K562 (cell line): ENCODE measurements at regions not wholly inside any gene's neighbourhood (a gene's known extent, or its start where the extent isn't known, plus 50 kb on each side); places are given as distances from the start of the nearest gene placed in this dataset.

Source experiments
- ASH1L ChIP-seq: fragments of 450-650 bp; IDR thresholded peaks from 2 replicates; pipeline ENCODE4 v1.6.1; 2018; ENCODE audit warnings: borderline replicate concordance, mild to moderate bottlenecking, low read depth; ENCODE audit not compliant: partially characterized antibody
- CBX3 ChIP-seq, 2 experiments: IDR thresholded peaks; 1 replicate in 1 of 2; 2 replicates in 1 of 2; pipeline ENCODE4 v1.6.1; 2012; ENCODE audit warnings: inconsistent platforms in 2 of 2, low read length in 2 of 2, borderline replicate concordance in 1 of 2, control low read depth in 1 of 2
- CEBPG ChIP-seq, 3 experiments: fragments of 200-800 bp in 1 of 3; sonication (Bioruptor generic) in 1 of 3; sonication (generic) in 1 of 3; formaldehyde crosslinking in 1 of 3; IDR thresholded peaks in 2 of 3; conservative IDR thresholded peaks in 1 of 3; 2 replicates each; pipeline versions ENCODE4 v1.6.1 to v1.8.0; 2016 to 2022; ENCODE audit warnings: missing compliant biosample characterization in 2 of 3, missing genetic modification characterization in 2 of 3, mild to moderate bottlenecking in 1 of 3, missing genetic modification reagents in 1 of 3
- CSDE1 ChIP-seq, 2 experiments: fragments of 450-650 bp; IDR thresholded peaks; 2 replicates each; pipeline ENCODE4 v1.6.1; 2016; ENCODE audit warnings: mild to moderate bottlenecking in 1 of 2
- FOXJ3 ChIP-seq: sonication (generic); formaldehyde crosslinking; IDR thresholded peaks from 2 replicates; pipeline ENCODE4 v1.4.0; 2020; ENCODE audit warnings: mild to moderate bottlenecking, missing genetic modification reagents
- GABPA ChIP-seq: fragments of 200-800 bp; sonication (Bioruptor generic); conservative IDR thresholded peaks from 2 replicates; pipeline ENCODE4 v1.6.1; 2016; ENCODE audit warnings: low read depth, missing genetic modification characterization, missing compliant biosample characterization
- GTF2A2 ChIP-seq: IDR thresholded peaks from 2 replicates; pipeline ENCODE4 v1.6.1; 2016; ENCODE audit warnings: mild to moderate bottlenecking, missing genetic modification characterization, missing compliant biosample characterization
- KAT8 ChIP-seq: fragments of 450-650 bp; IDR thresholded peaks from 2 replicates; pipeline ENCODE4 v1.6.1; 2016; ENCODE audit warnings: low read depth, mild to moderate bottlenecking
- NEUROD1 ChIP-seq: fragments of 150-350 bp; IDR thresholded peaks from 2 replicates; pipeline ENCODE4 v1.6.1; 2014; ENCODE audit warnings: borderline replicate concordance, low read length, low read depth; ENCODE audit not compliant: partially characterized antibody
- NFYB ChIP-seq: IDR thresholded peaks from 2 replicates; pipeline ENCODE4 v1.6.1; 2011; ENCODE audit warnings: mild to moderate bottlenecking, moderate library complexity; ENCODE audit not compliant: insufficient read length; ENCODE audit errors: extremely low read depth
- RBM15 ChIP-seq: fragments of 200-400 bp; formaldehyde crosslinking; IDR thresholded peaks from 2 replicates; pipeline ENCODE4 v1.6.1; 2018; ENCODE audit warnings: mild to moderate bottlenecking, low read length, moderate library complexity; ENCODE audit not compliant: insufficient read depth
- SIX5 ChIP-seq, 2 experiments: IDR thresholded peaks; 2 replicates each; pipeline ENCODE4 v1.6.1; 2011; ENCODE audit warnings: low read length in 2 of 2, borderline replicate concordance in 1 of 2, low read depth in 1 of 2, mild to moderate bottlenecking in 1 of 2, moderate library complexity in 1 of 2; ENCODE audit not compliant: insufficient read depth in 1 of 2
- ZKSCAN3 ChIP-seq: fragments of 250-450 bp; sonication (Bioruptor Pico); IDR thresholded peaks from 2 replicates; pipeline ENCODE4 v1.4.0; 2020
- ZNF224 ChIP-seq: sonication (generic); formaldehyde crosslinking; IDR thresholded peaks from 2 replicates; pipeline ENCODE4 v1.8.0; 2022; ENCODE audit warnings: mild to moderate bottlenecking, missing genetic modification reagents
- ZNF436 ChIP-seq: fragments of 250-450, 450-650 bp; sonication (Bioruptor Pico); formaldehyde crosslinking; IDR thresholded peaks from 2 replicates; pipeline ENCODE4 v1.7.0; 2020; ENCODE audit warnings: mild to moderate bottlenecking
- ZNF584 ChIP-seq: fragments of 200-800 bp; sonication (Bioruptor generic); IDR thresholded peaks from 2 replicates; pipeline ENCODE4 v1.6.1; 2016; ENCODE audit warnings: low read depth, mild to moderate bottlenecking, missing genetic modification characterization, missing compliant biosample characterization
- ZNF766 ChIP-seq: fragments of 200-800 bp; sonication (Bioruptor generic); conservative IDR thresholded peaks from 2 replicates; pipeline ENCODE4 v1.6.1; 2016; ENCODE audit warnings: missing genetic modification characterization, missing compliant biosample characterization
- TF ChIP-seq, protein P1 (sequence below), 2 experiments: IDR thresholded peaks in 1 of 2; conservative IDR thresholded peaks in 1 of 2; 2 replicates each; pipeline ENCODE4 v1.6.1; 2016; ENCODE audit warnings: low read depth in 2 of 2, mild to moderate bottlenecking in 1 of 2, missing compliant biosample characterization in 1 of 2, missing genetic modification characterization in 1 of 2, moderate library complexity in 1 of 2
- TF ChIP-seq, protein P2 (sequence below): sonication (generic); formaldehyde crosslinking; IDR thresholded peaks from 2 replicates; pipeline ENCODE4 v1.5.0; 2020; ENCODE audit warnings: missing genetic modification reagents
- TF ChIP-seq, protein P3 (sequence below): fragments of 450-650 bp; IDR thresholded peaks from 2 replicates; pipeline ENCODE4 v1.6.1; 2014; ENCODE audit warnings: low read depth, mild to moderate bottlenecking, moderate library complexity, borderline replicate concordance
- TF ChIP-seq, protein P4 (sequence below): fragments of 450-650 bp; IDR thresholded peaks from 2 replicates; pipeline ENCODE4 v1.6.1; 2016

DNA sequence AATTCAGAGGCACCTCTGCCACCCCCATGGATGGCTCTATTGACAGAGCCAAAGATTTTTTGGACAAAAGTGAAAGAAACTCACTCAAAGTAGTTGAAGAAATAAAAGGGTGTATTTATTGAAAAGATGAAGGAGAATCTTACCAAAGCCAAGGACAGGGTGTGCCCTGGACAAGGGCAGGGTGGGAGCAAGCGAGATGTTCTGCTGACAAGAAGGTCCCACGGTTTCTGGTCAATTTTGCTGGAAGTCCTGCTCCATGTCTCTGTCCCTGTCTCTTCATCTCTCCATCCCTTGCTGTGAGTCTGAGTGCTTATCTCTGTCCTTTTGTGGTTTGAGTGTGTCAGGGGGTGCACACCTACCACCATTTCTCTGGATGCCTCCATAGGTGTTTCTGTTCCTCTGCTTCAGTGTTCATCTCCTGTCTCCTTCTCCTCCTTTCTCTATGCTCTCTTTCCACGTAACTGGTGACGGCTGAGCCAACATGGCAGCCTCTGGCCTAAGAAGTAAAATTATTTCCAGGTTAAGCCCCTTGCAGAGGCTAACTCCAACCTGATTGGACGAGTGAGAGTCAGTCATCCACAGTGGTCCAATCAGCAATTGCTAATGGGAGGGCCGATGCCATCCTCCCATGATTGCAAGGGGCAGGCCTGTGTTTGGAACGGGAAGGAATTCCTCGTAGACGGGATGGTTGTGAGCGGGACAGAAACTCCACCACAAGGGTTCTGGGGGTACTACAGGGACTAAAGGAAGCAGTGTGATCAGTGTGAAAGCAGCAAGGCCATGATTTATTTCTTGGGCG, 502.1 kb upstream of the CDH4 start (continued):
- TF ChIP-seq CEBPG (CRISPR knock-in tag; IDR thresholded peaks at IDR 0.05) (no peak), CEBPG (tag; conservative IDR thresholded peaks at IDR 0.05 in 1 of 2, IDR thresholded peaks at IDR 0.05 in 1 of 2) (no peak), CBX3 (IDR thresholded peaks at IDR 0.05; ENCODE audit: borderline replicate concordance in 1 of 2, low read length in 2 of 2) (no peak), SIX5 (IDR thresholded peaks at IDR 0.05; ENCODE audit: borderline replicate concordance in 1 of 2, insufficient read depth in 1 of 2, low read depth in 1 of 2, low read length in 2 of 2) (no peak), GABPA (tag) (peak; percentile 57), NFYB (peak; percentile 27), ZNF584 (CRISPR knock-in tag) (no peak), ZNF224 (CRISPR knock-in tag) (no peak), CSDE1 (IDR thresholded peaks at IDR 0.05) (no peak), NEUROD1 (no peak), ASH1L (peak; percentile 60), GTF2A2 (tag) (no peak), ZKSCAN3 (CRISPR knock-in tag) (no peak), RBM15 (no peak), KAT8 (no peak), FOXJ3 (CRISPR knock-in tag) (no peak), ZNF436 (CRISPR knock-in tag) (no peak), ZNF766 (CRISPR knock-in tag) (no peak)
- TF ChIP-seq, protein P1, sequence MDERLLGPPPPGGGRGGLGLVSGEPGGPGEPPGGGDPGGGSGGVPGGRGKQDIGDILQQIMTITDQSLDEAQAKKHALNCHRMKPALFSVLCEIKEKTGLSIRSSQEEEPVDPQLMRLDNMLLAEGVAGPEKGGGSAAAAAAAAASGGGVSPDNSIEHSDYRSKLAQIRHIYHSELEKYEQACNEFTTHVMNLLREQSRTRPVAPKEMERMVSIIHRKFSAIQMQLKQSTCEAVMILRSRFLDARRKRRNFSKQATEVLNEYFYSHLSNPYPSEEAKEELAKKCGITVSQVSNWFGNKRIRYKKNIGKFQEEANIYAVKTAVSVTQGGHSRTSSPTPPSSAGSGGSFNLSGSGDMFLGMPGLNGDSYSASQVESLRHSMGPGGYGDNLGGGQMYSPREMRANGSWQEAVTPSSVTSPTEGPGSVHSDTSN (CRISPR knock-in tag; IDR thresholded peaks at IDR 0.05; ENCODE audit: low read depth), result peak; percentile 29; the same call in 1 of the 2 replicates
- TF ChIP-seq, protein P1 (tag; conservative IDR thresholded peaks at IDR 0.05; ENCODE audit: low read depth), result peak; percentile 71
- TF ChIP-seq, protein P2, sequence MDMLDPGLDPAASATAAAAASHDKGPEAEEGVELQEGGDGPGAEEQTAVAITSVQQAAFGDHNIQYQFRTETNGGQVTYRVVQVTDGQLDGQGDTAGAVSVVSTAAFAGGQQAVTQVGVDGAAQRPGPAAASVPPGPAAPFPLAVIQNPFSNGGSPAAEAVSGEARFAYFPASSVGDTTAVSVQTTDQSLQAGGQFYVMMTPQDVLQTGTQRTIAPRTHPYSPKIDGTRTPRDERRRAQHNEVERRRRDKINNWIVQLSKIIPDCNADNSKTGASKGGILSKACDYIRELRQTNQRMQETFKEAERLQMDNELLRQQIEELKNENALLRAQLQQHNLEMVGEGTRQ (CRISPR knock-in tag), result no peak
- TF ChIP-seq, protein P3, sequence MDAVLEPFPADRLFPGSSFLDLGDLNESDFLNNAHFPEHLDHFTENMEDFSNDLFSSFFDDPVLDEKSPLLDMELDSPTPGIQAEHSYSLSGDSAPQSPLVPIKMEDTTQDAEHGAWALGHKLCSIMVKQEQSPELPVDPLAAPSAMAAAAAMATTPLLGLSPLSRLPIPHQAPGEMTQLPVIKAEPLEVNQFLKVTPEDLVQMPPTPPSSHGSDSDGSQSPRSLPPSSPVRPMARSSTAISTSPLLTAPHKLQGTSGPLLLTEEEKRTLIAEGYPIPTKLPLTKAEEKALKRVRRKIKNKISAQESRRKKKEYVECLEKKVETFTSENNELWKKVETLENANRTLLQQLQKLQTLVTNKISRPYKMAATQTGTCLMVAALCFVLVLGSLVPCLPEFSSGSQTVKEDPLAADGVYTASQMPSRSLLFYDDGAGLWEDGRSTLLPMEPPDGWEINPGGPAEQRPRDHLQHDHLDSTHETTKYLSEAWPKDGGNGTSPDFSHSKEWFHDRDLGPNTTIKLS, result no peak
- TF ChIP-seq, protein P4, sequence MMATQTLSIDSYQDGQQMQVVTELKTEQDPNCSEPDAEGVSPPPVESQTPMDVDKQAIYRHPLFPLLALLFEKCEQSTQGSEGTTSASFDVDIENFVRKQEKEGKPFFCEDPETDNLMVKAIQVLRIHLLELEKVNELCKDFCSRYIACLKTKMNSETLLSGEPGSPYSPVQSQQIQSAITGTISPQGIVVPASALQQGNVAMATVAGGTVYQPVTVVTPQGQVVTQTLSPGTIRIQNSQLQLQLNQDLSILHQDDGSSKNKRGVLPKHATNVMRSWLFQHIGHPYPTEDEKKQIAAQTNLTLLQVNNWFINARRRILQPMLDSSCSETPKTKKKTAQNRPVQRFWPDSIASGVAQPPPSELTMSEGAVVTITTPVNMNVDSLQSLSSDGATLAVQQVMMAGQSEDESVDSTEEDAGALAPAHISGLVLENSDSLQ, result peak; percentile 96
- TF ChIP-seq, all 486 proteins: peak for 9
